ENCODE measurements at regions not wholly inside any gene's neighbourhood (a gene's known extent, or its start where the extent isn't known, plus 50 kb on each side); places are given as distances from the start of the nearest gene placed in this dataset.

GRCh38 chr14:22393796-22394195 is 195.2 kb downstream of the DAD1 start:
- no peak for DNase-seq (ENCODE audit: low read depth in 4 of 4, low spot score in 2 of 4)

- peak in 3 of 4 donors; percentile 30 to 63 (median 50) for DNase-seq (ENCODE audit: low read depth in 4 of 4, low spot score in 2 of 4)
Observed at GRCh38 chr14:22391908-22392565, 197.0 kb downstream of the DAD1 start.

- no peak for DNase-seq (ENCODE audit: low read depth in 4 of 4, low spot score in 2 of 4)
Observed at GRCh38 chr14:22390824-22391461, 198.1 kb downstream of the DAD1 start.

GRCh38 chr14:22390195-22390594 is 198.8 kb downstream of the DAD1 start:
- no peak for DNase-seq (ENCODE audit: low read depth in 4 of 4, low spot score in 2 of 4)

GRCh38 chr14:22388669-22389595 is 200.1 kb downstream of the DAD1 start:
- DNase-seq (ENCODE audit: low read depth in 4 of 4, low spot score in 2 of 4), result no peak

- no peak for DNase-seq (ENCODE audit: low read depth in 4 of 4, low spot score in 2 of 4)
Observed at GRCh38 chr14:22387776-22388241, 201.2 kb downstream of the DAD1 start.

GRCh38 chr14:22386924-22387775 is 201.9 kb downstream of the DAD1 start:
- DNase-seq (ENCODE audit: low read depth in 4 of 4, low spot score in 2 of 4), result peak in 3 of 4 donors; percentile 61 to 85 (median 75)

GRCh38 chr14:22384974-22385526 is 204.0 kb downstream of the DAD1 start:
- no peak for DNase-seq (ENCODE audit: low read depth in 4 of 4, low spot score in 2 of 4)

GRCh38 chr14:22384167-22384549 is 204.9 kb downstream of the DAD1 start:
- no peak for DNase-seq (ENCODE audit: low read depth in 4 of 4, low spot score in 2 of 4)

- DNase-seq (ENCODE audit: low read depth in 4 of 4, low spot score in 2 of 4), result no peak
Observed at GRCh38 chr14:22383515-22384166, 205.4 kb downstream of the DAD1 start.

- no peak for DNase-seq (ENCODE audit: low read depth in 4 of 4, low spot score in 2 of 4)
Observed at GRCh38 chr14:22382955-22383354, 206.1 kb downstream of the DAD1 start.

GRCh38 chr14:22382395-22382794 is 206.6 kb downstream of the DAD1 start:
- DNase-seq (ENCODE audit: low read depth in 4 of 4, low spot score in 2 of 4), result no peak

GRCh38 chr14:22381766-22382165 is 207.3 kb downstream of the DAD1 start:
- DNase-seq (ENCODE audit: low read depth in 4 of 4, low spot score in 2 of 4), result no peak

- no peak for DNase-seq (ENCODE audit: low read depth in 4 of 4, low spot score in 2 of 4)
Observed at GRCh38 chr14:22381408-22381760, 207.6 kb downstream of the DAD1 start.

- DNase-seq (ENCODE audit: low read depth in 4 of 4, low spot score in 2 of 4), result no peak
Observed at GRCh38 chr14:22380571-22381407, 208.2 kb downstream of the DAD1 start.

- DNase-seq (ENCODE audit: low read depth in 4 of 4, low spot score in 2 of 4), result no peak
Observed at GRCh38 chr14:22379727-22380126, 209.3 kb downstream of the DAD1 start.

GRCh38 chr14:22378181-22378580 is 210.8 kb downstream of the DAD1 start:
- DNase-seq (ENCODE audit: low read depth in 4 of 4, low spot score in 2 of 4), result no peak

GRCh38 chr14:22375321-22375930 is 213.6 kb downstream of the DAD1 start:
- peak in 1 of 4 donors; percentile 58 for DNase-seq (ENCODE audit: low read depth in 4 of 4, low spot score in 2 of 4)

Data from left renal cortex interstitium (tissue), 4 donors.